Activated CD4-positive, alpha-beta T cell treated with anti-CD3 and anti-CD28 coated beads, Interleukin-2, amount 50 U/mL, for 48 hours (primary cell): ENCODE measurements at regions not wholly inside any gene's neighbourhood (a gene's known extent, or its start where the extent isn't known, plus 50 kb on each side); places are given as distances from the start of the nearest gene placed in this dataset.

Experiments
- DNase-seq, 2 experiments: peaks; one replicate each; pipeline ENCODE4 v3.0.0-alpha.2; 2020

DNA sequence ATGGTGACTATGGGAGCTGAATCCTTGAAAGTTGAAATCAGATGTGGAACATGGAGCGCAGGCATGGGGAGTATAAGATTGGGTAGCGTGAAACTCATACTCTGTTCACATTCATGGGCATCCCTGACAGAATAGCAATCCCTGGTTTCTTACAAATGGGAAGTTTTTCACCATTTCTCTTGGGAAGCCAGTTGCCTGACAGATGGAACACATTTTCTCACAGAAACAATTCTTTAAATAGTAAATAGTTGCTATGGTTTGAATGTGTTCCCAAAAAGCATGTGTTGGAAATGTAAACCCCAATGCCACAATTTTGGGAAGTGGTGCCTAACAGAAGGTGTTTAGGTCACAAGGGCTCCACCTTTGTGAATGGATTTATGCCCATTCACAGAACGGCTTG, 262.8 kb upstream of the HS3ST5 start:
- no peak for DNase-seq

DNA sequence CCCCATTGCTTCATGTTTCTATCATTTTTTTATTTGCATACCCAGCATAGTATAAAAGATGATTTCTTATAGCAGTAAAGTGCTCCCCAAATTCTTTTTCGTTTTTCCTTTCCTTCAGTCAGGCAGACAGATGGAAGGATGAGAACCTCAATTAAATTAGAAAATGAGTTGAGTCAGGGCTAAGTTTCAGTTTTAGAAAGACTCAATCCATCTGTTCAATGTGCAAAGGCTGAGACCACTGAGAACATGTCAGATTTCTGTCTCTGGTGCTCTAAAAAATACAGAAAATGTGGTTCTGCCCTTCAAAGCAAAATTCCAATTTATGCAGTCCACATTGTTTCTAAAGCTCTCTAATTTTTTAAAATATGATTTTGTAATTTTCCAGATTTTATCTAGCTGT, 257.6 kb upstream of the HS3ST5 start:
- DNase-seq = no peak

DNA sequence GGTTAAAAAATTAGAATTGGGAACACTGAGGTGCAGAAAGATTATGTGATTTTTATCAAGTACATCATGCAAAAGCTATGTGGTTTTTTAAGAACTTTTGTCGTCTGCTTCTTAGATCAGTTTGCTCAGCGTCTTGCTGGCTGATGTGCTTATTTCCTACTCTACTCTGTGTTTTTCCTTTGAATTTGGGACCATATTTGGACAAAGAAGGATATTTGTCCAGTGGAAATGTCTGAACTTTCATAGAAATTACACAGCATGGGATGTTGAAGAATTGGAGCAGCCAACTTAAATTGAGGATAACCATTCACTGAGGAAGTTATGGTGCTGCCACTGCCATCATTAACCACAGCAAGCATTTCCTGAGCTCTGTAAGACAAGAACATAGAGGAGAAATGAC, 252.8 kb upstream of the HS3ST5 start:
- DNase-seq = no peak

DNA sequence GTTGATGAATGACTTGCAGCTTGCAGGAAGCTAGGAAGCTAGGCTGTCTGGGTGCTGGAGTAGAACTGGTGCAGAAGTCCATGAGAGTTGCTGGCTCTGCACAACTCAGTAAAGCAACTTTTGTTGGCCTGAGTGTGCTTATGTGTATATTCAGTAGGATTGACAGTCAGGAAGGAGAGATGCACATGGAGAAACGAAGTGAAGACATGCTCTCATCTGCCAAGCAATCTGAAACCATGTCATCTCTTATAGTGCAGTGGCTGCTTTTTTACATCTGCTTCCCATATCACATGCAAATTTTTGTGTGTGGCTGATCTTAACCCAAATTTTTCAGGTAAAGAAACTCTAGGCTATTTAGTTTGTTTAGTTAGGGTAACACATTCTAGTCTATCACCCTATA, 252.4 kb upstream of the HS3ST5 start:
- no peak for DNase-seq

DNA sequence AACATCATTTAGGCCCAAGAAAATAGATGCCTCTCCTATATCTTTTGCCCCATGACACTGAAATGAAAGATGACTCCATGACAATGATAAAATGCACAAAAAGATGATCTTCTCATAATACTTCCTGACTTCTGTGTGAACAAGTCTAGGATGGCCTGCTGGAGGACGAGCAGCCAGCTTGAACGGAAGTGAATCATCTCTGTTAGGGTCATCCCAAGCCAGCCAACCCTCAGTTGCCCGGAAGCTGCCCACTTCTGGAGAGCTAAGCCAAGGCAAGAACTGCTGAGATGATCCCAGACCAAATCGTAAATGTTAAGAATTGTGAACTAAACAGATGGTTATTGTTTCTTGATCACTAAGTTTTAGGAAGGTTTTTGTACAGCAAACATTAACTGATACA, 249.7 kb upstream of the HS3ST5 start:
- no peak for DNase-seq

DNA sequence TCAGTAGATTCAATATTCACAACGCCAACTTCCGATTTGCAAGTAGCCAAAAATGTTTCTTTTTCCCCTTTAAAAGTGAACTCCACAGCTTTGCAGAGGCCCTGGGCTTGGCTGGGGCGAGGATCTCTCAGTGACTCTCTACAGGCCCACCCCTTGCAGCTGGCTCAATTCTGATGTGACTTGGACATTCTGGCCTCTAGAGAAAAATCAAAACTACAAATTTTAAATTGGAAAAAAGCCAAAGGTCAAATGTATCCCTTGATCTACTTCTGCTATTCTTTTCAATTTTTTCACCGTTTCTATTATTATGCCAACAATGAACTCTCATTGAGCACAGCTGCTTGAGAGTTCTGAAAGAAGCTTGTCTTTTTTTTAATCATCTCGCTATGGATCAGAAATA, 245.9 kb upstream of the HS3ST5 start:
- no peak for DNase-seq

DNA sequence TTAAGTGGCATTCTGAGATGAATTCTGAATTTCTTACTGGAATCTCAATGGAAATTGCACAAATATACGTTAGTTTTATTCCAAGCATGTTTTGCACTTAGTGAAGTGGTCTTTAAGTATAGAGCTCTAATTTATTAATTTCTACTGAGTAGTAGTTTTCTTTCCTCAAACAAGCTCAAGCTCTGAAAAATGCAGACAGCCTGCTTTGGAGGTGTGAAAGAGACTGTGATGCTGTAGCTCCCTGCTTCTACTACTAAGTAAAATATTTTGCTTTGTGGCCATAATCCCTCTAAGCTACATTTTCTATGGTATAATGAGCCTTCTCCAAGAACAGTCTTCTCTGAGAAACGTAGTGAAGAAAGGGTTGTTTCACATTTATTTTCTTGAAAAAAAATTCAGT, 243.5 kb upstream of the HS3ST5 start:
- DNase-seq = no peak

DNA sequence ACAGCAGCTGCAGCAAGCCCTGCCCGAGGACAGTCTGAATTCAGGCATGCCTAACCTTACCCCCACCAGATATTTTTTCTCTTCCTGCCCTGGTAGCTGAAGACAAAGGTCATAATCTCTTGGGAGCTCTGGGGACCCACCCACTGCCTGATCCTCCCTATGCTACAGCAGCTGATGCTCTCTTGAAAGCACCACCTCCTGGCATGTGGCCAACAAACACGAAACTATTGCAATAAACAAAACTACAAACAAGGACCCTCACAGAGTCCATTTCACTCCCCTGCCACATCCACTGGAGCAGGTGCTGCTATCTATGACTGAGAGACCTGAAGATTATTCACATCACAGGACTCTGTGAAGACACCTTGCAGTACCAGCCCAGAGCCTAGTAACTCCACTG, 238.5 kb upstream of the HS3ST5 start:
- no peak for DNase-seq

DNA sequence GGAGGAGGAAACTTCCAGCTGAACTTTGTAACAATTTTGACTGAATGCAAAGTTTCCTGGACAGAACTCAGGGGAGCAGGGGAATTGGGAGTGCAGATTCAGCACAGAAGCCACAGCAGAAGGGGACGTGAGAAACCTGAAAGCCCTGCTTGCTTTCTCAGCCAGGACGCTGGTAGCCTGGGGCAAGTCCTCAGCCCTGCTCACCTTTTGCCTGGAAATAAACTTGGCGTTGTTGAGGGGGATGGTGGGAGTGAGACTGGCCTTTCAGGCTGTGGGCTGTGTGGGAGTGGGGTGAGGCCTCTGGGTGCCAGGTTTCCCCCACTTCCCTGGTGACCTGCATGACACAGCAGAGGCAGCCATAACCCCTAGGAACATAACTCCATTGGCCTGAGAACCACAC, 238.1 kb upstream of the HS3ST5 start:
- no peak for DNase-seq

DNA sequence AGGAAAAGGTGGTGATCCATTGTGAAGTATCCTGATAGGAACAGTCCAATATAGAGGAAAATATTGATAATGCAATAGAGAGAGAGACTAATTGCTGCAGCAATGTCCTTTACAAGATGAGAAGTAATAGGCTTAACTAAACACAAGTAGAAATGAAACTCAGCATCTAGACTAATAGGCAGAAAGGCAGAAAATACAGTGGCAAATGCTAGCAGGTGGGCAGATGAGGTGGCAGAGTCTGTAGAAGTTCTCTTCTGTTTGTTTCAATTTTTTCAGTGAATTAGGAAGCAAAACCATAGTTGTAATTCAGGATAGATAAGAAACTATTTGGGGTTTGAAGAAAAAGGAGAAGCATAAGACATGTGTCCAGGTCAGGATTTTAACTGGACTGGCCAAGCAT, 236.7 kb upstream of the HS3ST5 start:
- no peak for DNase-seq

DNA sequence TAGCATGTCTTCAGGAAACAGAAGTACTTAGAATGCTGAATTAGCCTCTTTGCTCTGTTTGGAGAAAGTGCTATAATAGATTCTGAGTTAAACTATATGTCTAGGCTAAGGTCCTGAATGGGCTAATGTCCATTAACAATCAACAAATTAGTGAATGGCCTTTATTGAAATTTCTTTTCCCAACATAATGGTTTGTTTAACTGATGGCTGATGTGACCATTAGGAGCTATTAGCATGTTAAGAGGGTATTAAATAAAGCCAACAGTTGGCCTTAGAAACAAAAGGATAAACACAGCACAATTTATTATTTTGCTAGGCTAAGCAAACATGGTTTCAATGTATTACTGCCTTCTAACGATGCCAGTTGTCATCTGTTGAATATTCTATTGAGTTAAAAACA, 234.3 kb upstream of the HS3ST5 start:
- DNase-seq = no peak

DNA sequence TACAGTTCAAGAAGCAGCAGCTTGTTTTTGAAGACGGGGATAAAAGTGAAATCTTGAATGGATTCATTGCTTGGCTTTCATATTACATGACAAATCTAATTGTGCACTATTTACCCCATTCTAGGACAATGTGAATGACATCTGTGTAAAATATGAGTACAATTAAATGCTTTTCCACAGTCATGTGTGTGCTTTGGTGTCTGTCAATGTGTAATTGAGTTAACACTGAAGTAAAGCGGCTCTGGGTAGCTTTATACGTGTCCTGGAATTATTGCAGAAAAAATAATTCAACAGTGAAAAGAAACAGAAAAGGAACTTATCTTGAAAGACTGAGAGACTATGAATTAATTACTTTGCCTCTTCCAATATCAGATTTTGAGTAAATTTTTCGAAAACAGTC, 233.5 kb upstream of the HS3ST5 start:
- DNase-seq = no peak

DNA sequence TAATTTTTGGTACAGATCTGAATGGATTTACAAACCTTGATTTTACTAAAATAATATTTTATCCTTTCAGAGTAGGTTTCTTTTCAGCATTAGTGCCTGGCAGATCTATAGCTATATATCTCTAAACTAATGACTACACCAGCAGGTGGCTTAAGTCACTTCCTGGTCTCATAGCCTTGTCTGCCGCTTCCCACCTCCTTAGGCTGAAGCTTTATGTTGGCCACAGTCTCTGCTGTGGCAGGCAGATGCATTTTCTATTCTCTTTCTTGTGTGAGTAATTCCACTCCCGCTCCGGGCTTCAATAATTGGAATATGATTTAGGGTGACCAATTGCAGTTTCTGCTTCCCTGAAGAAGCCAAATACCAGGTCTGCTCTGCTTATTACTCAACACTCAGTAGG, 226.8 kb upstream of the HS3ST5 start:
- no peak for DNase-seq

DNA sequence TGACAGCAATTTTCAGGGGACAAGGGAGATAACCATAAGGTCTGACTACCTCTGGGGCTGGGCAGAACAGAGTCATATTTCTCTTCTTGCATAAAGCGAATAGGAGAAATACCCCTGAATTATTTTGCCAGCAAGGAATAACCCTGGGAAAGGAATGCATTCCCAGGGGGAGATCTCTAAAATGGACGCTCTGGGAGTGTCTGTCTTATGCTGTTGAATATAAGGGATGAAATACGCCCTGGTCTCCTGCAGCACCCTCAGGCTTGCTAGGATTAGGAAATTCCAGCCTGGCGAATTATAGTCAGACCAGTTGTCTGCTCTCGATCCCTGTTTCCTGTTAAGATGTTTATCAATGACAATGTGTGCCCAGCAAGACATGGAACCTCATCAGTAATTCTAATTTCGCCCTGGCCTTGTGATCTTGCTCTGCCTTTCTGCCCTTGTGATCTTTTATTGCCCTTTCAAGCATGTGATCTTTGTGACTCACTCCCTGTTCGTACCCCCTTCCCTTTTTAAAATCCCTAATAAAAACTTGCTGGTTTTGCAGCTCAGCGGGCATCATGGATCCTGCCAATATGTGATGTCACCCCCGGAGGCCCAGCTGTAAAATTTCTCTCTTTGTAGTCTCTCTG, 221.6 kb upstream of the HS3ST5 start:
- DNase-seq = no peak

DNA sequence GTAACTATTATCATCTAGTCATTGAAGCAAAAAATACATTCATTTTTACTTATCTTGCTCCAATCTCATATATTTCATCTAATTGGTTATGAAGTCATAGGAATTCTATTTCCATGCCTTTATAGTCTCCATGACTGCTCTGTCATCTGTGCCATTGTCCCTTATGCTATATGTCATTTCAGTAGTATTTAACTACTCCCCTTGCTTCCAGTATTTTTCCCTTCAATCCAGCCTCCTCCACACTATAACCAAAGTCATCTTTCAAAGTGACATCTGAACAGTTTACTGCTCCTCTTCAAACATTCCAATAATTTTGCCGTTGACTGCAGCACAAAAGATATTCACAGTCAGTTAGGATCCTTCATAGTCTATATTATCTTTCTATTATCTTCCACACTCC, 216.6 kb upstream of the HS3ST5 start:
- no peak for DNase-seq

DNA sequence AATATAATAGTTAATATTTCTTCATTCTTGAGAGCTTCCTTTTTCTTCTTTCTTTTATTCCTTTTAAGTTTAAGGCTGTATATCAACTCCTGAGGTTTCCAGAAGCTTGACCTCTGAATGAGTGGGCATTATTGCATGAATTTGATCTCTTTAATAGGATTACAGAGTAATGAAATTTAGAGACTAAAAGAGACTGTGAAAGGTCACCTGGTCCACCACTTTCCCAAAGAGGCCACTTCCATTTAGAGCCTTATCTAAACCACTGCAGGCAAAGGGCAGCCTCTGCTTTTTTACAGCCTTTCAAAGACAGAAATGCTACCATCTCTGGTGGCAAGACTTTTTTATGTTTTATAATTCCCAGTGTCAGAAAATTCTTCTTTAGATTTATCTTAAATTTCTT, 215.3 kb upstream of the HS3ST5 start:
- DNase-seq = no peak

DNA sequence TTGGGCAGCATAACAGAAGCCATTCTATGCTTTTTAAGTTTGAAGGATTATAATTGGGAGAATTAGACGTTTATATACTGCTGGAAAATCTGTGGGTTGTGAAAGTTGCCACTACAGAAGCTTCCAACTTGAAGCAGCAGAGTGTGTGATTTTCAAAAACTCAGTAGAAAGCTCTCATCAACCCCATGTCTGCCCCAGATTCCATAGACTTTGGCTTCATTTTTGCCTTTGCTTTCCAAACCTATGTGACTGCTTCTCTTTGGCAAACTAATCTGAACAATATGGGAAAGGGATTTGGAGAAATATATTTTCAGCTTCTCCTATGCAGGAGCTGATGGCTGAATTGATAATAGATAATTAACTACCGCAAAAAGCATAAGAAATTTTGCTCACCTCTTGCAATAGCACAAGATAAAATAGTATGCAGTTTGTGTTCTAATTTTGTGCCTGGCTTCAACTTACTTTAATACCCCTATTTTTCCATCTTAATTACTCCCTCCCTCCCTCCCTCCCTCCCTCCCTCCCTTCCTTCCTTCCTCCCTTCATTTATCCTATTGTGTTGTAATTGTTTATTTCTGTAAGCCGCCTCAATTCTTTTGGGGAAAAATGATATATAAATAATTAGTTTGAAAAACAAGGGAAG, 214.1 kb upstream of the HS3ST5 start:
- no peak for DNase-seq

DNA sequence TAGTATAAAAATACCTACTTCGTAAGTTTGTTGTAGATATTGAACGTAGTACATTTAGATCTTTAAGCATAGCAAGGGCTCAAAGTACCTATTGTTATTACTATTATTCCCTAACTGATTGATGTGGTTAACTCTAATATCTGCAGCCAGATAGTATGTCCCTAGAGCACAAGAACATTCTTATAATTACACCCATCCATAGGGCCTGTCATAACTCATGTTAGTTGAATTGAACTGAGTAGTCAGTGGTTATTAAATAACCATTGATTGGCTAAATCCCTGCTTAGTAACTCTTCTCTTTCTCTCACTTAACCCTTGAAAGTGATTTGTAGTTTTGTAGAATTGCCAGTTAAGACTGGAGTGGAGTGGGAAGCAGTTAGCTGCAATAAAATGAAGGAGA, 207.5 kb upstream of the HS3ST5 start:
- no peak for DNase-seq

DNA sequence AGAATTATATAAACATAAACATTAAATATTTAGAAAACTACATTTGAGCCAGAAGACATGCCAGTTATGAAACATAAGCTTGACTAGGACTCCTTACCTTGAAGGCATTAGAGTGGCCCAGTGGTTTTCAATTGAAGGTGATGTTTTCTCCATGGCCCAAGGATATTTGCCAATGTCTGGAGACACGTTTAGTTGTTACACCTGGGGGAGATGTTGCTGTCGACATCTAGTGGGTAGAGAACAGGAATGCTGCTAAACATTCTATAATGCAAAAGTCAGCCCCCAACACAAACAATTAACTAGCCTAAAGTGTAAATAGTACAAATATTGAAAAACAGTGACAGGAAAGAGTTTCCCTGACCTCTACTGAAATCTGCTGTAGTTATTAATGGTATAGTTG, 200.9 kb upstream of the HS3ST5 start:
- no peak for DNase-seq

DNA sequence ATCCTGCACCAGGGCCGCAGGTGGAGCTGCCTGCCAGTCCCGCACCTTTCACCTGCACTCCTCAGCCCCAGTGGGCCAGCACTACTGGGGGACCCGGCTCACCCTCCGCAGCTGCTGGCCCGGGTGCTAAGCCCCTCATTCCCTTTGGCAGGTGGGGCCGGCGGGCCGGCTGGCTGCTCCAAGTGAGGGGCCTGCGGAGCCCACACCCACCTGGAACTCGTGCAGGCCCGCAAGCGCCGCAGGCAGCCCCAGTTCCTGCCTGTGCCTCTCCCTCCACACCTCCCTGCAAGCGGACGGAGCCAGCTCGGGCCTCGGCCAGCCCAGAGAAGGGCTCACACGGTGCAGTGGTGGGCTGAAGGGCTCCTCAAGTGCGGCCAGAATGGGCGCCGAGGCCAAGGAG, 199.0 kb upstream of the HS3ST5 start:
- DNase-seq = no peak

DNA sequence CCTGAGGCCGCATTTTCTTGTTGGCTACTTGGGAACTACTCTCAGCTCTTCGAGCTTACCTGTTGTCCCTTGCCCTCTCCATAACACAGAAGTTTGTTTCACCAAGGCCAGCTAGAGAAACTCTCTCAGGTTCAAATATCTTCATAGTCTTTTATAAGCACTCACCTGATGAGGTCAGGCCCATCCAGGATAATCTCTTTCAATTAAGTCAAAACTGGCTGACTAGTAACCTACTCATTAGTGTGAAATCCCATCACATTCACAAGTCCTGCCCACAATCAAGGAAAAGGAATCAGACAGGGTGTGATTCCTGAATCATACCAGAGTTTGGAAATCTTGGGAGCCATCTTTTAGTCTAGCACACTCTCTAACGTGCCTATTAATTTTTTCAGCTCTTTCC, 195.2 kb upstream of the HS3ST5 start:
- no peak for DNase-seq

DNA sequence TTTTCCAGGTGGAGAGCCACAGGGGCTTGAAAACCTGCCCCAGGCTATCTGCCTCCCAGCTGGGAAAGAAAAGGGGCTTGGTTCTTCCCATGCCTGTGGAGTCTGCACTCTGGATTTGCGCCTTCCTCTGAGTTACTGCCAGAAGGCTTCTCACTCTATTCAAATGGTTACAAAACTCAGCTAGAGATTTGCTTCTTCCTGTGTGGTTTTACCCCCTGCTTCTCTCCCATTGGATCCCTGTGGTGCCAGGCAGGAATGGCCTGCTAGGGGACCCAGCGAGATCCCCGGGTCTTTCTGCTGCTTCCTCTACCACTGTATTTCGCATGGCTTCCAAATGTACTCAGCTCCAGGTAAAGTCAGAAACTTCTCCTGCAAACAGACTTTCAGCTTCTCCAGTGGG, 192.0 kb upstream of the HS3ST5 start:
- no peak for DNase-seq

DNA sequence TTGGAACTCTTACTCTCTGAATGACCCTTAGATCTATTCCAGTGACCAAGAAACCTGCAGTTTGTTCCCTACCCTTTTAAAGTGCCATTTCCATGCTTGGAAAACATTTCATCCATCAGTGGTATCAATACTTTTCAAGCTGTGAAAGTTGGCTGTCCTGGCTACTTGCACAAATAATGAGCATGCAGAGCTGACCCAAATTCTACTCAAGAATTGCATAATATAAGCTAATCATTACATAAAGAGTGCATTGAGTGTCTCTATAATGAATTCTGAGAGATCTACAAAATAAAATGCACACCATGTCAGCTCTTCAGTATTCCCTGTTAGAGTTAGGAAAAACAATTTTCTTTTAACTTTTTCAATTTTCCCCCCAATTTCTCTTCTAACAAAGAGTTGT, 181.3 kb upstream of the HS3ST5 start:
- DNase-seq = no peak

DNA sequence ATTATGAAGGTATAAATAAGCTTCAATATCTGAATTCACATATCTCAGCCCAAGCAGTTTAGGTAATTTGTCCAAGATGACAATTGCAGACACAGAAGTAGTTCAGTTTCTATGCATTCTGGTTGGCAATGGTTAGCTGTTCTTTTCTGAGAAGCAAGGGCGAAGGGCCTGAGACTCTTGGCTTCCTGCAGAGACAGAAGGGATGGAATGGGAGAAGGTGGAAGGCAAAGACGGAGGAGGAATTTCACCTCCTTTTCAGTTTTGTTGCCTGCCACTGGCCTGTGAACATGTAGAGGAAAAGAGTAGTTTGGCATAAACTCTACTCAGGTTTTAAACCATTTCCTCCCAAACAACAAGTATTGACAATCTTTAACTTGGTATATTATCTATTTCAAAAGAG, 180.7 kb upstream of the HS3ST5 start:
- DNase-seq = no peak

DNA sequence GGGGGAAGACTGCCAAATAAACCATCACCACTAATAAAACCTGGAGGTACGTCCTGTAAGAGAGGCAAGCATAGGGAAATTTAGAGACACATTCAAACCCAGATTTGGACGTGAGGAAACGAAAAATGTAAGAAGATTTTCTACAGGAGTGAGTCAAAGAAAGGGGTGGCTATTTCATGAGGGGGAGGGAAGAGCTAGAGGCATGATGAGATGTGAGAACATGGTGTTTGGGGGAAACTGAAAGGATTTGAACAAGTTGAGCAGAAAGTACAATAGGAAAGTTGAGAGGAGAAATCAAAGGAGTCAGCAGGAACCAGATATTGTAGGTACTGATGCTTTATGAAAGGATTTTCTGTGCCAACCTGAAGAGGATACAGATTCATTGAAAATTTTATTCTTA, 179.1 kb upstream of the HS3ST5 start:
- no peak for DNase-seq

DNA sequence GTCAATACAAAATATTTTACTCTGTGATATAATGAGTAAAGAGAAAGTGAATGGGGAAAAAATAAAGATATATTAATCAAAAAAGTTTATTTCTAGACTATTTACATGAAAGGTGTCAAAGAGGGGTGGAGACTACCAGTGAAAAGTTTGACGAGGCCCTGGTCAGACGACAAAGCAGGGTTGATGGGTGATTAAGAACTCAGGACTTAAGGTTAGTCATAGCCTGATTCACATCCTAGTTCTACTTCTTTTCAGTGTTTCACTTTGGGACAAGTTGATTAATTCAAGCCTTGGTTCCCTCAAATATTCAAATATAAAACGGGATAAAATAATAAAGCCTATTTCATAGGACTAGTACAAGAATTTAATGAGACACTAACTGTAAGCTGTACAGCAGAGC, 178.2 kb upstream of the HS3ST5 start:
- no peak for DNase-seq
